SK-N-SH (cell line): ENCODE measurements at regions not wholly inside any gene's neighbourhood (a gene's known extent, or its start where the extent isn't known, plus 50 kb on each side); places are given as distances from the start of the nearest gene placed in this dataset.
A peak's percentile ranks its signal among the peaks of the same experiment; 100 is the strongest.

Experiments
- CTCF ChIA-PET: fragments of 300-600, 350-600 bp; formaldehyde crosslinking; extraction: SDS; loops from one replicate; lab custom pipeline; 2021; lab: Yijun Ruan, JAX
- POLR2A ChIA-PET: fragments of 350-600 bp; sonication (Branson Sonifier 250); formaldehyde crosslinking; extraction: SDS; loops from one replicate; lab custom pipeline; 2020; ENCODE audit warnings: antibody characterized with exemption, inconsistent platforms; lab: Yijun Ruan, JAX
- DNase-seq: peaks from one replicate; pipeline ENCODE4 v3.0.0; 2012
- H2AFZ ChIP-seq: fragments of 200-600 bp; sonication (generic); 2 replicates; pipeline ENCODE4 v1.8.1; 2016; ENCODE audit warnings: antibody characterized with exemption, mild to moderate bottlenecking, low read depth
- H3F3A ChIP-seq: fragments of 200-600 bp; sonication (generic); replicated peaks from 2 replicates; pipeline ENCODE3; 2016; ENCODE audit warnings: antibody characterized with exemption, mild to moderate bottlenecking; ENCODE audit not compliant: insufficient read depth
- H3K27ac ChIP-seq, 2 experiments: fragments of 200-500 bp in 1 of 2; fragments of 200-600 bp in 1 of 2; sonication (Bioruptor generic) in 1 of 2; sonication (generic), shearing (Covaris generic) in 1 of 2; 2 replicates each; pipeline versions ENCODE4 v1.5.1 to v1.6.1; 2014 to 2016; ENCODE audit warnings: low read depth in 2 of 2, inconsistent platforms in 1 of 2, low read length in 1 of 2, mild to moderate bottlenecking in 1 of 2, mixed read lengths in 1 of 2
- H3K27me3 ChIP-seq: fragments of 200-600 bp; sonication (generic), shearing (Covaris generic); 2 replicates; pipeline ENCODE4 v1.6.1; 2016; ENCODE audit warnings: mixed run types; ENCODE audit not compliant: insufficient read depth
- H3K36me3 ChIP-seq, 2 experiments: fragments of 200-500 bp in 1 of 2; fragments of 200-600 bp in 1 of 2; sonication (Bioruptor generic) in 1 of 2; sonication (generic) in 1 of 2; replicated peaks in 1 of 2; 2 replicates each; pipeline versions ENCODE3 to v1.5.1; 2014 to 2016; ENCODE audit warnings: low read length in 1 of 2, mild to moderate bottlenecking in 1 of 2; ENCODE audit not compliant: insufficient read depth in 2 of 2, control insufficient read depth in 1 of 2
- H3K4me1 ChIP-seq, 2 experiments: fragments of 200-500 bp in 1 of 2; fragments of 200-600 bp in 1 of 2; sonication (Bioruptor generic) in 1 of 2; sonication (generic), shearing (Covaris generic) in 1 of 2; 2 replicates each; pipeline versions ENCODE4 v1.5.1 to v1.6.1; 2014 to 2016; ENCODE audit warnings: low read depth in 1 of 2, low read length in 1 of 2, mixed run types in 1 of 2; ENCODE audit not compliant: insufficient read depth in 2 of 2, control insufficient read depth in 1 of 2
- H3K4me2 ChIP-seq: fragments of 200-600 bp; sonication (generic), shearing (Covaris generic); 2 replicates; pipeline ENCODE4 v1.6.1; 2017; ENCODE audit warnings: mixed run types
- H3K4me3 ChIP-seq, 2 experiments: fragments of 200-500 bp in 1 of 2; fragments of 200-600 bp in 1 of 2; sonication (Bioruptor generic) in 1 of 2; sonication (generic), shearing (Covaris generic) in 1 of 2; 2 replicates each; pipeline versions ENCODE4 v1.5.1 to v1.8.1; 2014 to 2016; ENCODE audit warnings: low read depth in 2 of 2, inconsistent platforms in 1 of 2, low read length in 1 of 2, mild to moderate bottlenecking in 1 of 2, mixed read lengths in 1 of 2, moderate library complexity in 1 of 2
- H3K79me2 ChIP-seq: fragments of 200-600 bp; sonication (generic); 2 replicates; pipeline ENCODE4 v1.8.1; 2017; ENCODE audit warnings: mild to moderate bottlenecking; ENCODE audit not compliant: insufficient read depth
- H3K9ac ChIP-seq: fragments of 200-600 bp; sonication (generic); 2 replicates; pipeline ENCODE4 v1.6.1; 2017; ENCODE audit warnings: mixed run types
- H3K9me2 ChIP-seq: fragments of 200-600 bp; sonication (generic); 2 replicates; pipeline ENCODE4 v1.6.1; 2017; ENCODE audit warnings: mixed run types
- H3K9me3 ChIP-seq: fragments of 200-600 bp; sonication (generic); 2 replicates; pipeline ENCODE4 v1.6.1; 2017; ENCODE audit warnings: mixed run types, mild to moderate bottlenecking, moderate library complexity
- H4K20me1 ChIP-seq: fragments of 200-600 bp; sonication (generic); 2 replicates; pipeline ENCODE4 v1.6.1; 2017; ENCODE audit warnings: mild to moderate bottlenecking, mixed run types; ENCODE audit not compliant: insufficient read depth
- CHD2 ChIP-seq: fragments of 150-350 bp; IDR thresholded peaks from 2 replicates; pipeline ENCODE4 v1.6.1; 2018; ENCODE audit warnings: low read length; ENCODE audit not compliant: partially characterized antibody
- ELF1 ChIP-seq: IDR thresholded peaks from 2 replicates; pipeline ENCODE4 v1.4.0; 2012
- EP300 ChIP-seq, 2 experiments: IDR thresholded peaks; 2 replicates each; pipeline versions ENCODE4 v1.4.0 to v1.6.1; 2012; ENCODE audit warnings: borderline replicate concordance in 1 of 2, low read depth in 1 of 2, low read length in 1 of 2
- EZH2phosphoT487 ChIP-seq: fragments of 200-600 bp; sonication (generic); IDR thresholded peaks from 2 replicates; pipeline ENCODE4 v1.6.1; 2017; ENCODE audit warnings: low read depth, mixed run types, mild to moderate bottlenecking, antibody characterized with exemption, moderate library complexity, borderline replicate concordance
- FOSL2 ChIP-seq: IDR thresholded peaks from 2 replicates; pipeline ENCODE4 v1.4.0; 2012; ENCODE audit warnings: low read depth, mild to moderate bottlenecking, moderate library complexity, borderline replicate concordance
- FOXJ3 ChIP-seq: sonication (generic); formaldehyde crosslinking; IDR thresholded peaks from 2 replicates; pipeline ENCODE4 v1.5.1; 2020; ENCODE audit warnings: mild to moderate bottlenecking, missing genetic modification reagents
- FOXM1 ChIP-seq: IDR thresholded peaks from 2 replicates; pipeline ENCODE4 v1.4.0; 2012; ENCODE audit warnings: low read depth, mild to moderate bottlenecking
- GABPA ChIP-seq: IDR thresholded peaks from 2 replicates; pipeline ENCODE4 v1.4.0; 2012; ENCODE audit warnings: low read depth, mild to moderate bottlenecking
- GATA2 ChIP-seq: sonication (generic); formaldehyde crosslinking; IDR thresholded peaks from 2 replicates; pipeline ENCODE4 v1.5.0; 2020; ENCODE audit warnings: mild to moderate bottlenecking, missing genetic modification reagents
- JUND ChIP-seq: IDR thresholded peaks from 2 replicates; pipeline ENCODE4 v1.4.0; 2012
- MEF2A ChIP-seq: IDR thresholded peaks from 2 replicates; pipeline ENCODE4 v1.4.0; 2012; ENCODE audit warnings: low read depth, borderline replicate concordance
- MXI1 ChIP-seq: IDR thresholded peaks from 2 replicates; pipeline ENCODE4 v1.6.1; 2012; ENCODE audit warnings: mild to moderate bottlenecking, low read depth, low read length, improper control_type of control experiment
- NRF1 ChIP-seq: IDR thresholded peaks from 2 replicates; pipeline ENCODE4 v1.6.1; 2012; ENCODE audit warnings: low read depth, mild to moderate bottlenecking, low read length
- POLR2AphosphoS5 ChIP-seq: IDR thresholded peaks from 2 replicates; pipeline ENCODE4 v1.6.1; 2012; ENCODE audit warnings: low read depth, low read length
- RAD21 ChIP-seq: IDR thresholded peaks from 2 replicates; pipeline ENCODE4 v1.6.1; 2012; ENCODE audit warnings: mild to moderate bottlenecking, low read length
- RCOR1 ChIP-seq: fragments of 150-350 bp; IDR thresholded peaks from 2 replicates; pipeline ENCODE4 v1.6.1; 2017; ENCODE audit warnings: antibody characterized with exemption, low read length
- REST ChIP-seq: IDR thresholded peaks from 2 replicates; pipeline ENCODE4 v1.6.1; 2012; ENCODE audit warnings: mild to moderate bottlenecking, low read depth, low read length, moderate library complexity
- RFX5 ChIP-seq: IDR thresholded peaks from 2 replicates; pipeline ENCODE4 v1.6.1; 2012; ENCODE audit warnings: mild to moderate bottlenecking, improper control_type of control experiment, low read length
- SIN3A ChIP-seq: IDR thresholded peaks from 2 replicates; pipeline ENCODE4 v1.6.1; 2012; ENCODE audit warnings: low read depth, mild to moderate bottlenecking, low read length, moderate library complexity, borderline replicate concordance
- TAF1 ChIP-seq: IDR thresholded peaks from 2 replicates; pipeline ENCODE4 v1.6.1; 2012; ENCODE audit warnings: low read depth, mild to moderate bottlenecking, low read length, moderate library complexity, borderline replicate concordance
- TCF12 ChIP-seq: IDR thresholded peaks from 2 replicates; pipeline ENCODE4 v1.4.0; 2012
- TEAD4 ChIP-seq: IDR thresholded peaks from 2 replicates; pipeline ENCODE4 v1.4.0; 2012; ENCODE audit warnings: mild to moderate bottlenecking, borderline replicate concordance; ENCODE audit not compliant: insufficient read depth
- USF2 ChIP-seq: fragments of 150-350 bp; IDR thresholded peaks from 2 replicates; pipeline ENCODE4 v1.6.1; 2017; ENCODE audit warnings: antibody characterized with exemption, low read length, low read depth, borderline replicate concordance
- WGBS: methylation state at CpG from one replicate; pipeline ENCODE4 v1.1.6; 2017; ENCODE audit warnings: low lambda C conversion rate; 5-methylcytosine and 5-hydroxymethylcytosine counted together

GRCh38 chr1:55938376-55938850 is 641.0 kb downstream of the PLPP3 start:
- Histone ChIP-seq H3K9me2 (no peaks in the 10 kb centered on the region), H3K27me3 (no peaks in the 10 kb centered on the region), H3K4me1 (peaks cover 0 to 15% of the 10 kb centered on the region in 2 experiments; a peak in 1 of 4 replicates), H3K9ac (no peak overlapping the region), H3K79me2 (no peaks in the 10 kb centered on the region), H2AFZ (no peak overlapping the region), H3K36me3 (no peaks in the 10 kb centered on the region), H3F3A (no peaks in the 10 kb centered on the region), H3K4me2 (no peak overlapping the region), H3K27ac (peak overlapping the region in 1 of 2 experiments; percentile 62; a peak in 1 of 4 replicates), H3K4me3 (no peak overlapping the region), H4K20me1 (no peaks in the 10 kb centered on the region), H3K9me3 (no peaks in the 10 kb centered on the region)
- 53% methylated on average over 3 of the region's 5 CpGs for WGBS
- CTCF ChIA-PET = interaction anchor here (0.9 kb wide), 1 partner anchor 264 kb away, joined by 3 read pairs; no protein-coding TSS in a partner anchor
- DNase-seq = no peak
- POLR2A ChIA-PET = no interaction called here
- TF ChIP-seq FOXM1 (no peak), GATA2 (no peak), FOXJ3 (no peak), EP300 (IDR thresholded peaks at IDR 0.05; ENCODE audit: borderline replicate concordance in 1 of 2, low read depth in 1 of 2, low read length in 1 of 2) (no peak), RCOR1 (no peak), JUND (no peak)

GRCh38 chr1:55937840-55938375 is 641.5 kb downstream of the PLPP3 start:
- Histone ChIP-seq H3K9me3 (no peaks in the 10 kb centered on the region), H3K9ac (no peak overlapping the region), H3K36me3 (no peaks in the 10 kb centered on the region), H3K27ac (peak overlapping the region in 1 of 2 experiments; percentile 62; a peak in 1 of 4 replicates), H3K79me2 (no peaks in the 10 kb centered on the region), H3K27me3 (no peaks in the 10 kb centered on the region), H2AFZ (no peak overlapping the region), H3K9me2 (no peaks in the 10 kb centered on the region)
- POLR2A ChIA-PET = no interaction called here
- DNase-seq = no peak
- no peak for TF ChIP-seq TEAD4
- no peak for TF ChIP-seq SIN3A
- no peak for TF ChIP-seq CHD2
- no peak for TF ChIP-seq REST
- TF ChIP-seq RFX5 = no peak
- TF ChIP-seq TAF1 = no peak
- TF ChIP-seq ELF1 = no peak
- no peak for TF ChIP-seq GABPA
- no peak for TF ChIP-seq USF2
- no peak for TF ChIP-seq EZH2phosphoT487
- TF ChIP-seq NRF1 = no peak
- TF ChIP-seq POLR2AphosphoS5 = no peak
- no peak for TF ChIP-seq MXI1
- no peak for TF ChIP-seq TCF12
- TF ChIP-seq FOSL2 = no peak
- no peak for TF ChIP-seq GATA2
- no peak for TF ChIP-seq MEF2A
- no peak for TF ChIP-seq EP300 (IDR thresholded peaks at IDR 0.05; ENCODE audit: borderline replicate concordance in 1 of 2, low read depth in 1 of 2, low read length in 1 of 2)
- TF ChIP-seq FOXM1 = no peak
- no peak for TF ChIP-seq RAD21
- TF ChIP-seq, all 33 proteins: peak for 0
- Histone ChIP-seq H3K4me3 (no peak overlapping the region), H3K4me2 (no peak overlapping the region), H4K20me1 (no peaks in the 10 kb centered on the region), H3K4me1 (peaks cover 0 to 15% of the 10 kb centered on the region in 2 experiments; a peak in 1 of 4 replicates), H3F3A (no peaks in the 10 kb centered on the region)
- CTCF ChIA-PET = interaction anchor here (0.9 kb wide), 1 partner anchor 263 kb away, joined by 3 read pairs; no protein-coding TSS in a partner anchor
- 92% methylated on average over 2 of the region's 3 CpGs for WGBS
